ENCODE measurements at regions not wholly inside any gene's neighbourhood (a gene's known extent, or its start where the extent isn't known, plus 50 kb on each side); places are given as distances from the start of the nearest gene placed in this dataset.

DNA sequence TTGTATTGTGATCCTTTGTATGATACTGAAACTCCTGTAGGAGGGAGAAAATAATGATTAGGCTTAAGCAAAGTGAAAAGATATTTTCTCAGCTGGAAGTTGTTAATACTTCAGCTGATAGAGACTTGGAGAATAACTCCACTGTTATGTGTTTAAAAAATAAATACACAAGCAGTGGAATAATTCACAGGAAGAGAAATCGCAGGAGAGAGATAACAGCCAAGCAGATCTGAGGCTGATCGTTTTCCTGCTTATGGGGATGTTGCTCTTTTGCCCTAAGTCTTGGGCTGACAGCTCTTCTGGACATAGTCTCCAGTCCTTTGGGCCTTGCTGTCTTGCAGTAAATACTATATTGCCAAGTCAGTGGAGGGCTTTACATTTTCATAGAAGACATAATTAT is 93.3 kb downstream of the OLFM4 start (continued):
- TF ChIP-seq, protein P1, sequence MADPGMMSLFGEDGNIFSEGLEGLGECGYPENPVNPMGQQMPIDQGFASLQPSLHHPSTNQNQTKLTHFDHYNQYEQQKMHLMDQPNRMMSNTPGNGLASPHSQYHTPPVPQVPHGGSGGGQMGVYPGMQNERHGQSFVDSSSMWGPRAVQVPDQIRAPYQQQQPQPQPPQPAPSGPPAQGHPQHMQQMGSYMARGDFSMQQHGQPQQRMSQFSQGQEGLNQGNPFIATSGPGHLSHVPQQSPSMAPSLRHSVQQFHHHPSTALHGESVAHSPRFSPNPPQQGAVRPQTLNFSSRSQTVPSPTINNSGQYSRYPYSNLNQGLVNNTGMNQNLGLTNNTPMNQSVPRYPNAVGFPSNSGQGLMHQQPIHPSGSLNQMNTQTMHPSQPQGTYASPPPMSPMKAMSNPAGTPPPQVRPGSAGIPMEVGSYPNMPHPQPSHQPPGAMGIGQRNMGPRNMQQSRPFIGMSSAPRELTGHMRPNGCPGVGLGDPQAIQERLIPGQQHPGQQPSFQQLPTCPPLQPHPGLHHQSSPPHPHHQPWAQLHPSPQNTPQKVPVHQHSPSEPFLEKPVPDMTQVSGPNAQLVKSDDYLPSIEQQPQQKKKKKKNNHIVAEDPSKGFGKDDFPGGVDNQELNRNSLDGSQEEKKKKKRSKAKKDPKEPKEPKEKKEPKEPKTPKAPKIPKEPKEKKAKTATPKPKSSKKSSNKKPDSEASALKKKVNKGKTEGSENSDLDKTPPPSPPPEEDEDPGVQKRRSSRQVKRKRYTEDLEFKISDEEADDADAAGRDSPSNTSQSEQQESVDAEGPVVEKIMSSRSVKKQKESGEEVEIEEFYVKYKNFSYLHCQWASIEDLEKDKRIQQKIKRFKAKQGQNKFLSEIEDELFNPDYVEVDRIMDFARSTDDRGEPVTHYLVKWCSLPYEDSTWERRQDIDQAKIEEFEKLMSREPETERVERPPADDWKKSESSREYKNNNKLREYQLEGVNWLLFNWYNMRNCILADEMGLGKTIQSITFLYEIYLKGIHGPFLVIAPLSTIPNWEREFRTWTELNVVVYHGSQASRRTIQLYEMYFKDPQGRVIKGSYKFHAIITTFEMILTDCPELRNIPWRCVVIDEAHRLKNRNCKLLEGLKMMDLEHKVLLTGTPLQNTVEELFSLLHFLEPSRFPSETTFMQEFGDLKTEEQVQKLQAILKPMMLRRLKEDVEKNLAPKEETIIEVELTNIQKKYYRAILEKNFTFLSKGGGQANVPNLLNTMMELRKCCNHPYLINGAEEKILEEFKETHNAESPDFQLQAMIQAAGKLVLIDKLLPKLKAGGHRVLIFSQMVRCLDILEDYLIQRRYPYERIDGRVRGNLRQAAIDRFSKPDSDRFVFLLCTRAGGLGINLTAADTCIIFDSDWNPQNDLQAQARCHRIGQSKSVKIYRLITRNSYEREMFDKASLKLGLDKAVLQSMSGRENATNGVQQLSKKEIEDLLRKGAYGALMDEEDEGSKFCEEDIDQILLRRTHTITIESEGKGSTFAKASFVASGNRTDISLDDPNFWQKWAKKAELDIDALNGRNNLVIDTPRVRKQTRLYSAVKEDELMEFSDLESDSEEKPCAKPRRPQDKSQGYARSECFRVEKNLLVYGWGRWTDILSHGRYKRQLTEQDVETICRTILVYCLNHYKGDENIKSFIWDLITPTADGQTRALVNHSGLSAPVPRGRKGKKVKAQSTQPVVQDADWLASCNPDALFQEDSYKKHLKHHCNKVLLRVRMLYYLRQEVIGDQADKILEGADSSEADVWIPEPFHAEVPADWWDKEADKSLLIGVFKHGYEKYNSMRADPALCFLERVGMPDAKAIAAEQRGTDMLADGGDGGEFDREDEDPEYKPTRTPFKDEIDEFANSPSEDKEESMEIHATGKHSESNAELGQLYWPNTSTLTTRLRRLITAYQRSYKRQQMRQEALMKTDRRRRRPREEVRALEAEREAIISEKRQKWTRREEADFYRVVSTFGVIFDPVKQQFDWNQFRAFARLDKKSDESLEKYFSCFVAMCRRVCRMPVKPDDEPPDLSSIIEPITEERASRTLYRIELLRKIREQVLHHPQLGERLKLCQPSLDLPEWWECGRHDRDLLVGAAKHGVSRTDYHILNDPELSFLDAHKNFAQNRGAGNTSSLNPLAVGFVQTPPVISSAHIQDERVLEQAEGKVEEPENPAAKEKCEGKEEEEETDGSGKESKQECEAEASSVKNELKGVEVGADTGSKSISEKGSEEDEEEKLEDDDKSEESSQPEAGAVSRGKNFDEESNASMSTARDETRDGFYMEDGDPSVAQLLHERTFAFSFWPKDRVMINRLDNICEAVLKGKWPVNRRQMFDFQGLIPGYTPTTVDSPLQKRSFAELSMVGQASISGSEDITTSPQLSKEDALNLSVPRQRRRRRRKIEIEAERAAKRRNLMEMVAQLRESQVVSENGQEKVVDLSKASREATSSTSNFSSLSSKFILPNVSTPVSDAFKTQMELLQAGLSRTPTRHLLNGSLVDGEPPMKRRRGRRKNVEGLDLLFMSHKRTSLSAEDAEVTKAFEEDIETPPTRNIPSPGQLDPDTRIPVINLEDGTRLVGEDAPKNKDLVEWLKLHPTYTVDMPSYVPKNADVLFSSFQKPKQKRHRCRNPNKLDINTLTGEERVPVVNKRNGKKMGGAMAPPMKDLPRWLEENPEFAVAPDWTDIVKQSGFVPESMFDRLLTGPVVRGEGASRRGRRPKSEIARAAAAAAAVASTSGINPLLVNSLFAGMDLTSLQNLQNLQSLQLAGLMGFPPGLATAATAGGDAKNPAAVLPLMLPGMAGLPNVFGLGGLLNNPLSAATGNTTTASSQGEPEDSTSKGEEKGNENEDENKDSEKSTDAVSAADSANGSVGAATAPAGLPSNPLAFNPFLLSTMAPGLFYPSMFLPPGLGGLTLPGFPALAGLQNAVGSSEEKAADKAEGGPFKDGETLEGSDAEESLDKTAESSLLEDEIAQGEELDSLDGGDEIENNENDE (IDR thresholded peaks at IDR 0.05; ENCODE audit: insufficient replicate concordance, low read length), result no peak
- TF ChIP-seq SRF (IDR thresholded peaks at IDR 0.05; ENCODE audit: low read depth, low read length), result no peak
- no peak for TF ChIP-seq CTBP2 (IDR thresholded peaks at IDR 0.05; ENCODE audit: borderline replicate concordance, insufficient read depth, insufficient read length, low read length)
- TF ChIP-seq EP300 (IDR thresholded peaks at IDR 0.05; ENCODE audit: borderline replicate concordance in 1 of 2, low read depth in 2 of 2, low read length in 2 of 2), result no peak
